Stimulated activated CD4-positive, alpha-beta T cell treated with anti-CD3 and anti-CD28 coated beads, Interleukin-4, amount 100 ng/mL, for 1 hour (primary cell): ENCODE measurements at regions not wholly inside any gene's neighbourhood (a gene's known extent, or its start where the extent isn't known, plus 50 kb on each side); places are given as distances from the start of the nearest gene placed in this dataset.

Experiments
- DNase-seq: peaks from one replicate; pipeline ENCODE4 v3.0.0-alpha.2; 2020

DNA sequence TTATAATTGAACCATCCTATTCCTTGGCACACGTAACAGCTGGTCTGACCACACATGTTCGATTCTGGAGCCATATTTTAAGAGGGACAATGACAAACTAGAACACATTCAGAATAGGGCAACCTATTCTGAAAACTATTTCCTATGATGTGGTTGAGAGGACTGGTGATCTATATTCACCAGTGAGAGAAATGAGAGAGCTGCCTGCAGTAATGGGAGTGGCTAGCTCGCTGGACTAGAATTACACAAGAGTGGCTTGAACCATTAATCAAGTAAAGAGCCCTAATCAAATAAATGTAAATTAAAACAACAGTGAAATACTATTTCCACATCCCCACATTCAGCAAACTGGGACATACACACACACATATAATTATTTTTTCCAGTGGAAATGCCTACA, 55.3 kb upstream of the LY86 start:
- no peak for DNase-seq

DNA sequence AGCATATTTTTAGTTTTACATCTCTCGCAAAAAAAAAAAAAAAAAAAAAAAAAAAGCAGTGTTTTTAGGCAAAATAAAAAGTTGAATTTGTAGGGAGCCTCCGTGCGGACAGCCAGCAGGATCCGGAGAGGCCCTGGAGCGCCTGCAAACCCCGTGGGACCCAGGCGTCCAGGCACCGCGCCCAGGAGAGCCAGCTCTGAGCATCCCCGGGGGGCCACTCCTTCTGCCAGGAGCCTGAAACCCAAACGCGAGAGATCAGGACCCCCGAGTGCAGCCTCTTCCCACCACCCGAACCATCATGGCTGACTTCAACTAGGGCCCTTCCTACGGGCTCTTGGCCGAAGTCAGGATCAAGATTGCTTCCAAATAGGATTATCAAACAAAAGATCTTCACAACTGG, 54.1 kb upstream of the LY86 start:
- no peak for DNase-seq

DNA sequence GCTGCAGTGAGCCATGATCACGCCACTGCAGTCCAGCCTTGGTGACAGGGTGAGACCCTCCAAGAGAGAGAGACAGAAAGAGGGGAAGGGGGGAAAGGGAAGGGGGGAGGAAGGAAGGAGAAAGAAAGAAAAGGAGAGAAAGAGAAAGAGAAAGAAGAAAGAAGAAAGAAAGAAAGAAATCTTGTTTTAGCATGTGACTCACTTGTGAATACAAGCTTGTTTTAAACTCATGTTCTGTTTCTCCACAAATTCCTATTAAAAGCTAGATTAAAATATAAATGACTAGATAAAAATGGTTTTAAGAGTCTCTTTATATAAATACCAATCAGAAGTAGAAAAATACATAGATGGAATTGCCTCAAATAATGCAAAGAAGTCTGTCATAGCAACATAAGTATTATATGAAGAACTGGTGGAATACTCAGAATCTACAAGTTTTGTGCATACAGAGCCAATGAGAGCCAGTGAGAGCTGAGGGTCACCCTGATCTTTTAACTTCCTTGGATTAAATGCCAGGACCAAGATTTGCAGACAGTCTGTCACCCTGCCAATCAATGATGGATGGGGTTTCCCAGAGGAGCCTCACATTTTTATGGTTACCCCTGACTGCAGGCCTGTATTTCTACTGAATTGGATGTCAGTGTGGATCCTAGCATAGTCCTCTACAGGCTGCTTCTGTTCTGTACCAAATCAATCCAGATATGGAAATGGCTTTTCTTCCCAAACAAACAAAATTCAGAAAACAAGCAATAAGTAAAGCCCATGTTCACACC, 50.8 kb upstream of the LY86 start:
- no peak for DNase-seq

DNA sequence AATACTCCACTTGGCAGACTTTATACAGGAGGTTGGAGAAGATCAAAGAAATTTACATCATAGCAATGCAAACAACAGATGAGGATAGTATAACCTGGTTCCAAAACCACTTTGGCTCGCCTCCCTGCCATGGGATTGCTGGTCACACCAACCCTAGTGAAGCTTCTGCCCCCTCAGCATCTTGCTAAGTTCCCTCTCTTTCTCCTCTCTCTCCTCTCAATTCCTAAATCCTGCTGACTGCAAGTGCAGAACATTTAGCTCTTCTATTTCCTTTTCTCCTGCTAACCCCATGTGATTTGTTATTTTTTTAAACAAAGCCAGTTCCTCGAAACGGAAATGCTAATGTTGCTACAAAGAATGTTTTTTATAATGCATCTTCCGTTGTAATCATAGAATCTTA, 50.3 kb upstream of the LY86 start:
- DNase-seq = no peak
